ENCODE measurements at regions not wholly inside any gene's neighbourhood (a gene's known extent, or its start where the extent isn't known, plus 50 kb on each side); places are given as distances from the start of the nearest gene placed in this dataset. TPM values are rescaled to one million over a fixed set of nuclear protein-coding genes. Genes with fewer than 3 reads are reported as not detected.

DNA sequence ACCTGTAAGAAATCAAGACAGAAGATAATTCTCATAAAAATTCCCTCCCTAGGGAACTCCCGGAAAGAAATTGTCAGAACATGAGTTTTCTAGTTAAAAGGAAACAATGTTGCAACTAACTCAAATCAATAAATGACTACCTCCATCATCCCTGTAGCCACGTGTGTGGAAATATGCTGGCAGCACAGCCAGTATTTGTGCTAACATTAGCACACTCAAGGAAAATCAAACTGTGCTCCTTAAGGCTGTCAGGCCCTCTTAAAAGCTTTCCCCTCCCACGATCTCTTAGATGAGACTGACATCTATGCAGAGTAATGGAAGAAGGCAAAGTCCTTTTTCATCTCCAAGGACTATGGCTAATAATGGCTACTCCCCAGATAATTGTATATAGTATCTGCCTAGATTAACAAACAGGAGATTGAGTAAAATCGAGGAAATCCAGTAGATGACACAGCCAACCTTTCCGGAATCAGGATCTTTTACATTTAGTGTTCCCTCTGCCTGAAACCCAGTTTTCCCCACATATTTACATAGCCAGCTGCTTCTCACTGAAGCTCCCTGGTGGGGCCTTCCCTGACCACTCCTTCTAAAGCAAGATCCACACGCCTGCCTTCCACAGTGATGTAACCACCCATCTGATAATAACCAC lies 50.9 kb upstream of the NR5A2 start:
- no peak overlapping the region for H3K4me3 ChIP-seq (replicated peaks; ENCODE audit: insufficient read depth, low read length)

More for the DNA sequence above, 50.9 kb upstream of the NR5A2 start:
- DNase-seq (ENCODE audit: low read depth in 1 of 2, low spot score in 1 of 2) = peak; percentile 7
- Histone ChIP-seq H3K27me3 (ENCODE audit: insufficient read depth, poor library complexity, severe bottlenecking) (no peaks in the 10 kb centered on the region), H3K27ac (replicated peaks) (no peak overlapping the region)
- TF ChIP-seq POLR2AphosphoS5 (IDR thresholded peaks at IDR 0.05; ENCODE audit: low read depth) (no peak), SPI1 (IDR thresholded peaks at IDR 0.05; ENCODE audit: borderline replicate concordance, low read depth) (no peak), GABPA (IDR thresholded peaks at IDR 0.05; ENCODE audit: low read depth) (no peak)
- TF ChIP-seq, protein P1, sequence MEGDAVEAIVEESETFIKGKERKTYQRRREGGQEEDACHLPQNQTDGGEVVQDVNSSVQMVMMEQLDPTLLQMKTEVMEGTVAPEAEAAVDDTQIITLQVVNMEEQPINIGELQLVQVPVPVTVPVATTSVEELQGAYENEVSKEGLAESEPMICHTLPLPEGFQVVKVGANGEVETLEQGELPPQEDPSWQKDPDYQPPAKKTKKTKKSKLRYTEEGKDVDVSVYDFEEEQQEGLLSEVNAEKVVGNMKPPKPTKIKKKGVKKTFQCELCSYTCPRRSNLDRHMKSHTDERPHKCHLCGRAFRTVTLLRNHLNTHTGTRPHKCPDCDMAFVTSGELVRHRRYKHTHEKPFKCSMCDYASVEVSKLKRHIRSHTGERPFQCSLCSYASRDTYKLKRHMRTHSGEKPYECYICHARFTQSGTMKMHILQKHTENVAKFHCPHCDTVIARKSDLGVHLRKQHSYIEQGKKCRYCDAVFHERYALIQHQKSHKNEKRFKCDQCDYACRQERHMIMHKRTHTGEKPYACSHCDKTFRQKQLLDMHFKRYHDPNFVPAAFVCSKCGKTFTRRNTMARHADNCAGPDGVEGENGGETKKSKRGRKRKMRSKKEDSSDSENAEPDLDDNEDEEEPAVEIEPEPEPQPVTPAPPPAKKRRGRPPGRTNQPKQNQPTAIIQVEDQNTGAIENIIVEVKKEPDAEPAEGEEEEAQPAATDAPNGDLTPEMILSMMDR (IDR thresholded peaks at IDR 0.05; ENCODE audit: insufficient read depth, low read length) = no peak
- TF ChIP-seq, protein P2, sequence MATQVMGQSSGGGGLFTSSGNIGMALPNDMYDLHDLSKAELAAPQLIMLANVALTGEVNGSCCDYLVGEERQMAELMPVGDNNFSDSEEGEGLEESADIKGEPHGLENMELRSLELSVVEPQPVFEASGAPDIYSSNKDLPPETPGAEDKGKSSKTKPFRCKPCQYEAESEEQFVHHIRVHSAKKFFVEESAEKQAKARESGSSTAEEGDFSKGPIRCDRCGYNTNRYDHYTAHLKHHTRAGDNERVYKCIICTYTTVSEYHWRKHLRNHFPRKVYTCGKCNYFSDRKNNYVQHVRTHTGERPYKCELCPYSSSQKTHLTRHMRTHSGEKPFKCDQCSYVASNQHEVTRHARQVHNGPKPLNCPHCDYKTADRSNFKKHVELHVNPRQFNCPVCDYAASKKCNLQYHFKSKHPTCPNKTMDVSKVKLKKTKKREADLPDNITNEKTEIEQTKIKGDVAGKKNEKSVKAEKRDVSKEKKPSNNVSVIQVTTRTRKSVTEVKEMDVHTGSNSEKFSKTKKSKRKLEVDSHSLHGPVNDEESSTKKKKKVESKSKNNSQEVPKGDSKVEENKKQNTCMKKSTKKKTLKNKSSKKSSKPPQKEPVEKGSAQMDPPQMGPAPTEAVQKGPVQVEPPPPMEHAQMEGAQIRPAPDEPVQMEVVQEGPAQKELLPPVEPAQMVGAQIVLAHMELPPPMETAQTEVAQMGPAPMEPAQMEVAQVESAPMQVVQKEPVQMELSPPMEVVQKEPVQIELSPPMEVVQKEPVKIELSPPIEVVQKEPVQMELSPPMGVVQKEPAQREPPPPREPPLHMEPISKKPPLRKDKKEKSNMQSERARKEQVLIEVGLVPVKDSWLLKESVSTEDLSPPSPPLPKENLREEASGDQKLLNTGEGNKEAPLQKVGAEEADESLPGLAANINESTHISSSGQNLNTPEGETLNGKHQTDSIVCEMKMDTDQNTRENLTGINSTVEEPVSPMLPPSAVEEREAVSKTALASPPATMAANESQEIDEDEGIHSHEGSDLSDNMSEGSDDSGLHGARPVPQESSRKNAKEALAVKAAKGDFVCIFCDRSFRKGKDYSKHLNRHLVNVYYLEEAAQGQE (IDR thresholded peaks at IDR 0.05; ENCODE audit: insufficient replicate concordance, low read depth) = no peak

Small RNA genes in the stretch of these regions (microRNA-seq; reads per million reads assigned to microRNA genes)
- gene MIR181A1 = 47.6 reads per million, percentile 60 among the genes with 10 or more reads in this experiment
- not detected for gene MIR181B1

Data from HL-60 (cell line).